CD14-positive monocyte (primary cell): ENCODE measurements at regions not wholly inside any gene's neighbourhood (a gene's known extent, or its start where the extent isn't known, plus 50 kb on each side); places are given as distances from the start of the nearest gene placed in this dataset.

ENCODE experiments used
- DNase-seq, 3 donors: peaks; one replicate each; pipeline ENCODE4 v3.0.0-alpha.2; 2011 to 2022
- H2AFZ ChIP-seq: 2 replicates; pipeline ENCODE4 v1.6.0; 2012; ENCODE audit warnings: mild to moderate bottlenecking, low read depth, low read length, inconsistent platforms; ENCODE audit not compliant: insufficient read depth, poor library complexity, severe bottlenecking
- H3K27ac ChIP-seq, 2 donors: 1 replicate in 1 of 2; 2 replicates in 1 of 2; pipeline ENCODE4 v1.5.1; 2012 to 2013; ENCODE audit warnings: low read length in 2 of 2, control low read depth in 1 of 2, inconsistent platforms in 1 of 2, low read depth in 1 of 2, mild to moderate bottlenecking in 1 of 2
- H3K27me3 ChIP-seq, 2 donors: one replicate each; pipeline versions ENCODE4 v1.6.0 to v1.6.1; 2011 to 2013; ENCODE audit warnings: low read length in 2 of 2; ENCODE audit not compliant: control insufficient read depth in 2 of 2, insufficient read depth in 2 of 2
- H3K36me3 ChIP-seq, 2 donors: replicated peaks in 1 of 2; 1 replicate in 1 of 2; 2 replicates in 1 of 2; pipeline versions ENCODE4 v1.5.1 to v1.6.1; 2012 to 2013; ENCODE audit warnings: low read length in 2 of 2, control low read depth in 1 of 2, inconsistent platforms in 1 of 2, mild to moderate bottlenecking in 1 of 2; ENCODE audit not compliant: insufficient read depth in 2 of 2, control insufficient read depth in 1 of 2
- H3K4me1 ChIP-seq, 2 donors: 1 replicate in 1 of 2; 2 replicates in 1 of 2; pipeline versions ENCODE4 v1.5.1 to v1.6.1; 2012 to 2013; ENCODE audit warnings: low read length in 2 of 2, control low read depth in 1 of 2, inconsistent platforms in 1 of 2, mild to moderate bottlenecking in 1 of 2, moderate library complexity in 1 of 2; ENCODE audit not compliant: insufficient read depth in 2 of 2, control insufficient read depth in 1 of 2
- H3K4me2 ChIP-seq: replicated peaks from 2 replicates; pipeline ENCODE3; 2012; ENCODE audit warnings: low read length, moderate library complexity, mild to moderate bottlenecking; ENCODE audit not compliant: poor library complexity, severe bottlenecking; ENCODE audit errors: extremely low read depth
- H3K4me3 ChIP-seq, 3 experiments: fragments of 200-600 bp in 1 of 3; sonication (generic) in 1 of 3; replicated peaks in 1 of 3; 1 replicate in 2 of 3; 2 replicates in 1 of 3; pipeline ENCODE4 v1.5.1; 2011 to 2013; ENCODE audit warnings: low read length in 3 of 3, mild to moderate bottlenecking in 3 of 3, control low read depth in 2 of 3, low read depth in 2 of 3, inconsistent platforms in 1 of 3, moderate library complexity in 1 of 3
- H3K79me2 ChIP-seq: 2 replicates; pipeline ENCODE4 v1.6.0; 2012; ENCODE audit warnings: mild to moderate bottlenecking, control low read depth, inconsistent platforms, low read length, moderate library complexity; ENCODE audit not compliant: insufficient read depth
- H3K9ac ChIP-seq: 2 replicates; pipeline ENCODE4 v1.6.0; 2017; ENCODE audit warnings: low read length, mild to moderate bottlenecking; ENCODE audit not compliant: insufficient read depth, poor library complexity, severe bottlenecking
- H3K9me3 ChIP-seq, 2 donors: replicated peaks in 1 of 2; 1 replicate in 1 of 2; 2 replicates in 1 of 2; pipeline versions ENCODE4 v1.5.1 to v1.6.1; 2012 to 2013; ENCODE audit warnings: low read length in 2 of 2, control low read depth in 1 of 2; ENCODE audit not compliant: control insufficient read depth in 1 of 2, insufficient read depth in 1 of 2
- H4K20me1 ChIP-seq: 2 replicates; pipeline ENCODE4 v1.6.0; 2012; ENCODE audit warnings: mild to moderate bottlenecking, low read length, control low read depth, moderate library complexity; ENCODE audit not compliant: insufficient read depth
- H3K27ac Mint-ChIP-seq, 7 donors: one replicate each; pipeline ENCODE4 v1.8.0; 2020; ENCODE audit warnings: mild to moderate bottlenecking in 7 of 7, mixed read lengths in 7 of 7, moderate library complexity in 6 of 7, inconsistent platforms in 2 of 7
- H3K27me3 Mint-ChIP-seq, 3 donors: one replicate each; pipeline ENCODE4 v1.8.0; 2021 to 2022; ENCODE audit warnings: low read depth in 3 of 3, mild to moderate bottlenecking in 3 of 3, mixed read lengths in 3 of 3, moderate library complexity in 3 of 3, inconsistent platforms in 1 of 3
- H3K36me3 Mint-ChIP-seq, 2 donors: one replicate each; pipeline ENCODE4 v1.8.0; 2020; ENCODE audit warnings: mixed read lengths in 2 of 2, inconsistent platforms in 1 of 2, mild to moderate bottlenecking in 1 of 2
- H3K4me1 Mint-ChIP-seq: one replicate; pipeline ENCODE4 v1.8.0; 2020; ENCODE audit warnings: mild to moderate bottlenecking, mixed read lengths
- H3K4me3 Mint-ChIP-seq, 2 donors: one replicate each; pipeline ENCODE4 v1.8.0; 2020; ENCODE audit warnings: mild to moderate bottlenecking in 2 of 2, mixed read lengths in 2 of 2, moderate library complexity in 1 of 2
- H3K9me3 Mint-ChIP-seq, 7 donors: one replicate each; pipeline ENCODE4 v1.8.0; 2020 to 2022; ENCODE audit warnings: mixed read lengths in 7 of 7, mild to moderate bottlenecking in 6 of 7, moderate library complexity in 6 of 7, inconsistent platforms in 2 of 7
- WGBS: methylation state at CpG from one replicate; pipeline ENCODE4 v1.1.5; 2013; ENCODE audit warnings: missing lambda C conversion rate; ENCODE audit not compliant: insufficient coverage; 5-methylcytosine and 5-hydroxymethylcytosine counted together
- intact Hi-C, 2 donors: fragments of 100-400 bp; cut with micrococcal nuclease; formaldehyde crosslinking; loops; one replicate each; pipeline versions ENCODE4 v1.15.0 to v1.15.1; 2023
- TF ChIP-seq, protein P1 (sequence below): fragments of 200-600 bp; IDR thresholded peaks from one replicate; pipeline ENCODE4 v1.8.0; 2022; ENCODE audit warnings: antibody characterized with exemption, mild to moderate bottlenecking

DNA sequence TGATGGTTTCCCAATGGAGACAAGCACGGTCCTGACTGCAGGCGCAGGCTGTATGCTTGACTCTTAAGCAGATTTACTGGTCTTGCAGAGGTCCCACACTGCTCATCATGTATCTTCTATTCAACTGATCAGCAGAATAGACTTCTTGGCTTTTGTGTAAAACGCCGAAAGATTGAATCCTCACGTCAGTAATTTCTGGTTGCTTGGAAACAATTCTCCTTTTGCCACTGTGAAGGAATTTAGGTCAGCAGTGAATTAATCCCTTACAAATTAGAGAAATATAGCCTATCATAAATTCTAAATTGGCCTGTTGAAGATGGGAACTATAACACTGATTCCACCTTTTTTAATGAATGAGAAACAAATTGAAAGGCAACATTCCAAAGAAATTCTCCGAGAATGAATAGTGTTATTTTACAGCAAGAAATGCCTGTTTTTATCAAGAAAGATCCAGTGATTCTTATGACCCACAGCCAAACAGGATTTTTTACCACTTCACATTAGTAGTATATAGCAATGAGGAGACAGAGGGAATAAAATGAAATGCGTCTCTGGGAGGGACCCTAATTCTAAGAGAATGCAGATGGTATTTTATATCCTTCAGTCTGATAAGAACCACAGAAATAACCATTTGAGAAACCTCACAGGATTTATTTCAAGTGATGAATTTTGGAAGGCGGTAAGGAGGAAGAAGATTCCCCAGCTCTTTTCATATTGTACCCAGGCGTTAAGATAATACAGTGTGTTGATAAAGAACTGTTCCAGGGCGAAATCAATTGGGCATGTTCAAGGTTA, 362.5 kb downstream of the RAB38 start:
- no CpG with 5 or more reads among the region's 10 CpGs for WGBS
- no peaks in the 10 kb centered on the region for H3K36me3 Mint-ChIP-seq
- peaks cover 0 to 6% (median 0%) of the 10 kb centered on the region in 7 donors for H3K9me3 Mint-ChIP-seq
- Histone ChIP-seq H3K4me1 (no peaks in the 10 kb centered on the region), H3K27ac (no peak overlapping the region), H2AFZ (no peak overlapping the region), H3K4me2 (no peak overlapping the region), H3K9ac (no peak overlapping the region), H3K36me3 (no peaks in the 10 kb centered on the region), H3K27me3 (no peaks in the 10 kb centered on the region), H4K20me1 (no peaks in the 10 kb centered on the region), H3K9me3 (no peaks in the 10 kb centered on the region), H3K79me2 (no peaks in the 10 kb centered on the region), H3K4me3 (no peak overlapping the region)
- TF ChIP-seq, protein P1, sequence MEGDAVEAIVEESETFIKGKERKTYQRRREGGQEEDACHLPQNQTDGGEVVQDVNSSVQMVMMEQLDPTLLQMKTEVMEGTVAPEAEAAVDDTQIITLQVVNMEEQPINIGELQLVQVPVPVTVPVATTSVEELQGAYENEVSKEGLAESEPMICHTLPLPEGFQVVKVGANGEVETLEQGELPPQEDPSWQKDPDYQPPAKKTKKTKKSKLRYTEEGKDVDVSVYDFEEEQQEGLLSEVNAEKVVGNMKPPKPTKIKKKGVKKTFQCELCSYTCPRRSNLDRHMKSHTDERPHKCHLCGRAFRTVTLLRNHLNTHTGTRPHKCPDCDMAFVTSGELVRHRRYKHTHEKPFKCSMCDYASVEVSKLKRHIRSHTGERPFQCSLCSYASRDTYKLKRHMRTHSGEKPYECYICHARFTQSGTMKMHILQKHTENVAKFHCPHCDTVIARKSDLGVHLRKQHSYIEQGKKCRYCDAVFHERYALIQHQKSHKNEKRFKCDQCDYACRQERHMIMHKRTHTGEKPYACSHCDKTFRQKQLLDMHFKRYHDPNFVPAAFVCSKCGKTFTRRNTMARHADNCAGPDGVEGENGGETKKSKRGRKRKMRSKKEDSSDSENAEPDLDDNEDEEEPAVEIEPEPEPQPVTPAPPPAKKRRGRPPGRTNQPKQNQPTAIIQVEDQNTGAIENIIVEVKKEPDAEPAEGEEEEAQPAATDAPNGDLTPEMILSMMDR, result no peak
- no peak overlapping the region for H3K27ac Mint-ChIP-seq
- no peaks in the 10 kb centered on the region for H3K4me1 Mint-ChIP-seq
- intact Hi-C loops, result no loop called here
- no peak for DNase-seq
- H3K4me3 Mint-ChIP-seq, result no peak overlapping the region
- no peaks in the 10 kb centered on the region for H3K27me3 Mint-ChIP-seq

DNA sequence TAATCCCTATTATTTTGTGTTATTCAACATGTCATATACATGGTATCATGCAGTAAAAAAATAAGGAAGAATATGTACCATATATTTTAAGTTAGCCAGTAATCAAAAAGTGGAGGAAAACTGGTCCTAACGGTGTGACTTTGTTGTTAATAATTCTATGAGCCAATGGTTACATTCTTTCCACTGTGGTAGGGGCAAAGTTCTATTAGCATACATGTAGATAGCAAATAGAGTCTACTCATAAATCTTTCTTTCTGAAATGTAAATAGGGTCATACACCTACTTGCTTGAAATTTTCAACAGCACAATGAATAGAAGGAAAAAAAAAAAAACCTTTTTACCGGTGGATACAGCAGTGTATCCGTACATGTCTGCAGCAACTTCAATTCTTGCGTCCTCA, 364.8 kb downstream of the RAB38 start:
- no peaks in the 10 kb centered on the region for H3K36me3 Mint-ChIP-seq
- no peaks in the 10 kb centered on the region for H4K20me1 ChIP-seq
- no peaks in the 10 kb centered on the region for H3K27me3 ChIP-seq
- intact Hi-C loops, result no loop called here
- H3K4me1 Mint-ChIP-seq, result no peaks in the 10 kb centered on the region
- no peak overlapping the region for H2AFZ ChIP-seq
- no peaks in the 10 kb centered on the region for H3K4me1 ChIP-seq
- no peak overlapping the region for H3K27ac ChIP-seq
- H3K4me3 Mint-ChIP-seq, result no peak overlapping the region
- TF ChIP-seq, protein P1, result no peak
- peaks cover 0 to 6% (median 0%) of the 10 kb centered on the region in 7 donors for H3K9me3 Mint-ChIP-seq
- H3K4me3 ChIP-seq, result no peak overlapping the region
- no peak overlapping the region for H3K9ac ChIP-seq
- H3K27me3 Mint-ChIP-seq, result no peaks in the 10 kb centered on the region
- no peaks in the 10 kb centered on the region for H3K79me2 ChIP-seq
- no peaks in the 10 kb centered on the region for H3K36me3 ChIP-seq
- 84% methylated on average over 3 of the region's 4 CpGs for WGBS
- H3K27ac Mint-ChIP-seq, result no peak overlapping the region
- no peaks in the 10 kb centered on the region for H3K9me3 ChIP-seq
- no peak for DNase-seq
- H3K4me2 ChIP-seq, result no peak overlapping the region
